Keratinocyte (primary cell): ENCODE measurements at regions not wholly inside any gene's neighbourhood (a gene's known extent, or its start where the extent isn't known, plus 50 kb on each side); places are given as distances from the start of the nearest gene placed in this dataset.

Experiments used
- DNase-seq: peaks from one replicate; pipeline ENCODE4 v3.0.0-alpha.2; 2011; ENCODE audit warnings: low read depth, missing footprints, low spot score
- FAIRE-seq: peaks from 2 replicates; lab custom pipeline; 2011; peaks lifted over from hg19 to GRCh38; lab: Jason Lieb, UNC
- H2AFZ ChIP-seq: 2 replicates; pipeline ENCODE4 v1.6.0; 2012; ENCODE audit warnings: low read length, control low read depth, inconsistent platforms; ENCODE audit not compliant: control insufficient read depth
- H3K27ac ChIP-seq: 2 replicates; pipeline ENCODE4 v1.5.1; 2011; ENCODE audit warnings: low read length; ENCODE audit not compliant: control insufficient read depth, insufficient read depth
- H3K27me3 ChIP-seq: 3 replicates; pipeline ENCODE4 v1.6.0; 2011; ENCODE audit warnings: low read length; ENCODE audit not compliant: control insufficient read depth, insufficient read depth; ENCODE audit errors: extremely low read depth
- H3K36me3 ChIP-seq, 2 experiments: 2 replicates in 1 of 2; 3 replicates in 1 of 2; pipeline ENCODE4 v1.5.1; 2011; ENCODE audit warnings: low read length in 2 of 2, mild to moderate bottlenecking in 1 of 2; ENCODE audit not compliant: control insufficient read depth in 2 of 2, insufficient read depth in 2 of 2; ENCODE audit errors: extremely low read depth in 1 of 2
- H3K4me1 ChIP-seq: 3 replicates; pipeline ENCODE4 v1.5.1; 2011; ENCODE audit warnings: low read length; ENCODE audit not compliant: control insufficient read depth, insufficient read depth; ENCODE audit errors: extremely low read depth
- H3K4me2 ChIP-seq: 3 replicates; pipeline ENCODE4 v1.6.0; 2011; ENCODE audit warnings: low read depth, low read length; ENCODE audit not compliant: control insufficient read depth, insufficient read depth; ENCODE audit errors: extremely low read depth
- H3K4me3 ChIP-seq, 3 experiments: fragments of 200-600 bp in 1 of 3; sonication (generic) in 1 of 3; 2 replicates in 2 of 3; 3 replicates in 1 of 3; pipeline ENCODE4 v1.5.1; 2011 to 2016; ENCODE audit warnings: low read length in 3 of 3, mild to moderate bottlenecking in 3 of 3, control low read depth in 2 of 3, inconsistent platforms in 1 of 3, low read depth in 1 of 3, mixed read lengths in 1 of 3, mixed run types in 1 of 3, moderate library complexity in 1 of 3; ENCODE audit not compliant: control insufficient read depth in 2 of 3, insufficient read depth in 2 of 3; ENCODE audit errors: extremely low read depth in 1 of 3
- H3K79me2 ChIP-seq: 2 replicates; pipeline ENCODE4 v1.6.0; 2012; ENCODE audit warnings: low read length; ENCODE audit not compliant: control insufficient read depth, insufficient read depth
- H3K9ac ChIP-seq: 3 replicates; pipeline ENCODE4 v1.6.0; 2011; ENCODE audit warnings: low read length; ENCODE audit not compliant: control insufficient read depth, insufficient read depth; ENCODE audit errors: extremely low read depth
- H3K9me1 ChIP-seq: 3 replicates; pipeline ENCODE4 v1.6.0; 2011; ENCODE audit warnings: low read length; ENCODE audit not compliant: control insufficient read depth, insufficient read depth; ENCODE audit errors: extremely low read depth
- H3K9me3 ChIP-seq: 2 replicates; pipeline ENCODE4 v1.5.1; 2012; ENCODE audit warnings: low read depth, low read length; ENCODE audit not compliant: control insufficient read depth
- H4K20me1 ChIP-seq: 3 replicates; pipeline ENCODE4 v1.6.0; 2011; ENCODE audit warnings: low read length; ENCODE audit not compliant: control insufficient read depth, insufficient read depth; ENCODE audit errors: extremely low read depth
- EZH2 ChIP-seq: IDR thresholded peaks from one replicate; pipeline ENCODE4 v1.6.1; 2012; ENCODE audit warnings: inconsistent platforms, mild to moderate bottlenecking, low read length, moderate library complexity
- dilution Hi-C: fragments of 300-500 bp; cut with MboI; formaldehyde crosslinking; loops from one replicate; pipeline ENCODE4 v1.7.0; 2020; ENCODE audit warnings: low sequenced_read_pairs; ENCODE audit not compliant: extremely low pct_ligation_motif_present
- TF ChIP-seq, protein P1 (sequence below), 3 experiments: IDR thresholded peaks in 1 of 3; conservative IDR thresholded peaks in 1 of 3; optimal IDR thresholded peaks in 1 of 3; 2 replicates in 2 of 3; 3 replicates in 1 of 3; pipeline versions ENCODE3 to v1.5.1; 2011; ENCODE audit warnings: low read length in 3 of 3, mild to moderate bottlenecking in 3 of 3, moderate library complexity in 2 of 3, control low read depth in 1 of 3, inconsistent platforms in 1 of 3; ENCODE audit not compliant: insufficient read depth in 2 of 3; ENCODE audit errors: extremely low read depth in 1 of 3

DNA sequence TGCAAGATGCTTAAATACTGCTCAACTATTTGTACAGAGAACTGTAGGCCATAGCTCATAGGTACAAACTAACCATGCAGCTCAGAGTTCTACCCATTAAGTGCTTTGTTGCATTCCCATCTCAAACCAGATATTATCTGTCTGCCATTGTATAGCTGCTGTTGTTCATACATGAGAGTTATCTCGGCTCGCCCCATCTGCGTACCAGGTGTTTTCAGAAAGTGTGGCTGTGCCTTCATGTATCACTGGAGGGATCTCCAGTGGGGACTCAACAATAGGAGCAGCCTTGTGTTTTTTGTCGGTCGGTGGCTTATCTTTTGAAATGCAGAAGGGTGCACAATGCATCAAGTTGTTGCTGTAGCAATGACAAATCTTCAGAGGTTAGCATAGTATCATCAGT lies 678.3 kb downstream of the RERGL start:
- Histone ChIP-seq H3K9me1 (no peaks in the 10 kb centered on the region), H3K9ac (no peak overlapping the region), H3K4me2 (no peak overlapping the region), H3K27me3 (no peaks in the 10 kb centered on the region), H3K4me3 (no peak overlapping the region), H3K9me3 (peaks cover 3% of the 10 kb centered on the region), H4K20me1 (no peaks in the 10 kb centered on the region), H3K36me3 (no peaks in the 10 kb centered on the region), H3K4me1 (no peaks in the 10 kb centered on the region), H3K79me2 (no peaks in the 10 kb centered on the region), H2AFZ (no peak overlapping the region), H3K27ac (no peak overlapping the region)
- dilution Hi-C loops = no loop called here
- FAIRE-seq (no peak), DNase-seq (no peak)
- TF ChIP-seq, protein P1, sequence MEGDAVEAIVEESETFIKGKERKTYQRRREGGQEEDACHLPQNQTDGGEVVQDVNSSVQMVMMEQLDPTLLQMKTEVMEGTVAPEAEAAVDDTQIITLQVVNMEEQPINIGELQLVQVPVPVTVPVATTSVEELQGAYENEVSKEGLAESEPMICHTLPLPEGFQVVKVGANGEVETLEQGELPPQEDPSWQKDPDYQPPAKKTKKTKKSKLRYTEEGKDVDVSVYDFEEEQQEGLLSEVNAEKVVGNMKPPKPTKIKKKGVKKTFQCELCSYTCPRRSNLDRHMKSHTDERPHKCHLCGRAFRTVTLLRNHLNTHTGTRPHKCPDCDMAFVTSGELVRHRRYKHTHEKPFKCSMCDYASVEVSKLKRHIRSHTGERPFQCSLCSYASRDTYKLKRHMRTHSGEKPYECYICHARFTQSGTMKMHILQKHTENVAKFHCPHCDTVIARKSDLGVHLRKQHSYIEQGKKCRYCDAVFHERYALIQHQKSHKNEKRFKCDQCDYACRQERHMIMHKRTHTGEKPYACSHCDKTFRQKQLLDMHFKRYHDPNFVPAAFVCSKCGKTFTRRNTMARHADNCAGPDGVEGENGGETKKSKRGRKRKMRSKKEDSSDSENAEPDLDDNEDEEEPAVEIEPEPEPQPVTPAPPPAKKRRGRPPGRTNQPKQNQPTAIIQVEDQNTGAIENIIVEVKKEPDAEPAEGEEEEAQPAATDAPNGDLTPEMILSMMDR (optimal IDR thresholded peaks at IDR 0.05 in 1 of 3, IDR thresholded peaks at IDR 0.05 in 1 of 3, conservative IDR thresholded peaks at IDR 0.05 in 1 of 3; ENCODE audit: extremely low read depth in 1 of 3, insufficient read depth in 2 of 3, low read length in 3 of 3) = no peak
- TF ChIP-seq EZH2 = no peak

DNA sequence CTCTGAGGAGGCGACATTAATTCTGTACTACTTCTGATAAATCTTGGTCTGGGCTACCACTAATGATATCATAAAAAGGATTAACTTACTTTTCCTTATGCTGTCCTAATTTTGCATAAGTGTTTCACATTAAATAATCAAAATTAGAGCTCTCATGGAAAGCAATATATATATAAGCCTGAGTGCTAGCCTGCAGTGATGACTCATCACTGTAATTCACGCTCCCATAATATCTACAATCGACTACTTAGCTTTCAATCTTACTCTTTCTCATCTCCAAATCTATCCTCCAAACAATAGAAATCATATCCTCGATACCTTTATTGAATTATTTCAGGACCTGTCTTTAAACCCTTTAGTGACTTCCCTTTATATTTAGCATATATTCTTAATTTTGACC lies 701.3 kb downstream of the RERGL start:
- H3K4me2 ChIP-seq = no peak overlapping the region
- H3K27me3 ChIP-seq = no peaks in the 10 kb centered on the region
- dilution Hi-C loops = no loop called here

More for the DNA sequence above, 701.3 kb downstream of the RERGL start:
- Histone ChIP-seq H3K4me1 (no peaks in the 10 kb centered on the region), H3K9me3 (peaks cover 3% of the 10 kb centered on the region), H3K4me3 (no peak overlapping the region), H4K20me1 (no peaks in the 10 kb centered on the region), H3K9ac (no peak overlapping the region), H3K27ac (no peak overlapping the region), H2AFZ (no peak overlapping the region), H3K36me3 (no peaks in the 10 kb centered on the region), H3K9me1 (no peaks in the 10 kb centered on the region), H3K79me2 (no peaks in the 10 kb centered on the region)
- DNase-seq (no peak), FAIRE-seq (no peak)
- no peak for TF ChIP-seq EZH2
- TF ChIP-seq, protein P1 (optimal IDR thresholded peaks at IDR 0.05 in 1 of 3, IDR thresholded peaks at IDR 0.05 in 1 of 3, conservative IDR thresholded peaks at IDR 0.05 in 1 of 3; ENCODE audit: extremely low read depth in 1 of 3, insufficient read depth in 2 of 3, low read length in 3 of 3) = no peak
